ENCODE measurements at regions not wholly inside any gene's neighbourhood (a gene's known extent, or its start where the extent isn't known, plus 50 kb on each side); places are given as distances from the start of the nearest gene placed in this dataset.
A peak's percentile ranks its signal among the peaks of the same experiment; 100 is the strongest.
"Not testable (repeated sequence)": the region's sequence is repeated elsewhere in the genome, so short reads cannot be mapped to it uniquely, and the experiment has no call there.

- H3K27ac Mint-ChIP-seq = no peak overlapping the region
- 95 to 100% methylated on average over 1 of the region's 1 CpG for WGBS, 2 experiments (ENCODE audit: insufficient coverage in 1 of 2, insufficient read length in 1 of 2)
- H3K36me3 ChIP-seq (ENCODE audit: control insufficient read depth, insufficient read depth, low read length) = no peaks in the 10 kb centered on the region
- no peak overlapping the region for H3K4me3 ChIP-seq (ENCODE audit: low read length)
- H3K27ac ChIP-seq (ENCODE audit: low read depth, low read length) = no peak overlapping the region
- peaks cover 39% of the 10 kb centered on the region for H3K9me3 Mint-ChIP-seq
- no peaks in the 10 kb centered on the region for H3K27me3 ChIP-seq (ENCODE audit: control insufficient read depth, insufficient read depth, low read length, poor library complexity, severe bottlenecking)
- H3K4me1 Mint-ChIP-seq = peaks cover 3% of the 10 kb centered on the region
- no peak for DNase-seq
- H3K4me3 Mint-ChIP-seq = no peak overlapping the region
- peaks cover 3% of the 10 kb centered on the region for H3K4me1 ChIP-seq (ENCODE audit: control insufficient read depth, insufficient read depth, low read length)
- H3K9me3 ChIP-seq (ENCODE audit: control insufficient read depth, low read length) = peaks cover 19% of the 10 kb centered on the region
- no peaks in the 10 kb centered on the region for H3K27me3 Mint-ChIP-seq (ENCODE audit: insufficient read depth)
- H3K9ac ChIP-seq (ENCODE audit: extremely low read depth, low read length, poor library complexity, severe bottlenecking) = no peak overlapping the region
- TF ChIP-seq CTCF (conservative IDR thresholded peaks at IDR 0.05) = no peak
- no peaks in the 10 kb centered on the region for H3K36me3 Mint-ChIP-seq (ENCODE audit: low read depth)
These were observed 212.4 kb upstream of the CACNA2D1 start for GRCh38 chr7:82655965-82656364.

GRCh38 chr7:82650095-82650494, 206.5 kb upstream of the CACNA2D1 start:
- not testable (repeated sequence) for H3K27ac Mint-ChIP-seq; H3K9me3 ChIP-seq (ENCODE audit: control insufficient read depth, low read length); H3K27ac ChIP-seq (ENCODE audit: low read depth, low read length); H3K27me3 ChIP-seq (ENCODE audit: control insufficient read depth, insufficient read depth, low read length, poor library complexity, severe bottlenecking); H3K9ac ChIP-seq (ENCODE audit: extremely low read depth, low read length, poor library complexity, severe bottlenecking); H3K36me3 ChIP-seq (ENCODE audit: control insufficient read depth, insufficient read depth, low read length); H3K27me3 Mint-ChIP-seq (ENCODE audit: insufficient read depth); H3K4me3 ChIP-seq (ENCODE audit: low read length); H3K4me1 ChIP-seq (ENCODE audit: control insufficient read depth, insufficient read depth, low read length); H3K36me3 Mint-ChIP-seq (ENCODE audit: low read depth); H3K4me3 Mint-ChIP-seq; DNase-seq; H3K4me1 Mint-ChIP-seq
- 67 to 94% methylated on average over 1 to 10 of the region's 10 CpGs for WGBS, 2 experiments (ENCODE audit: insufficient coverage in 1 of 2, insufficient read length in 1 of 2)
- H3K9me3 Mint-ChIP-seq = peaks cover 46% of the 10 kb centered on the region

- peak; percentile 52 for DNase-seq
- Mint-ChIP-seq H3K9me3 (no peaks in the 10 kb centered on the region), H3K36me3 (ENCODE audit: low read depth) (no peaks in the 10 kb centered on the region), H3K27ac (no peak overlapping the region), H3K4me1 (peaks cover 3% of the 10 kb centered on the region), H3K4me3 (no peak overlapping the region), H3K27me3 (ENCODE audit: insufficient read depth) (no peaks in the 10 kb centered on the region)
- H3K27ac ChIP-seq (ENCODE audit: low read depth, low read length) = no peak overlapping the region
- H3K9me3 ChIP-seq (ENCODE audit: control insufficient read depth, low read length) = no peaks in the 10 kb centered on the region
- 75 to 88% methylated on average over 1 of the region's 1 CpG for WGBS, 2 experiments (ENCODE audit: insufficient coverage in 1 of 2, insufficient read length in 1 of 2)
- no peak overlapping the region for H3K9ac ChIP-seq (ENCODE audit: extremely low read depth, low read length, poor library complexity, severe bottlenecking)
- H3K4me3 ChIP-seq (ENCODE audit: low read length) = no peak overlapping the region
- H3K27me3 ChIP-seq (ENCODE audit: control insufficient read depth, insufficient read depth, low read length, poor library complexity, severe bottlenecking) = no peaks in the 10 kb centered on the region
- TF ChIP-seq CTCF (conservative IDR thresholded peaks at IDR 0.05) = no peak
- H3K4me1 ChIP-seq (ENCODE audit: control insufficient read depth, insufficient read depth, low read length) = no peaks in the 10 kb centered on the region
- H3K36me3 ChIP-seq (ENCODE audit: control insufficient read depth, insufficient read depth, low read length) = no peaks in the 10 kb centered on the region
These were observed 190.0 kb upstream of the CACNA2D1 start for GRCh38 chr7:82633592-82633991.

GRCh38 chr7:82631998-82632397, 188.4 kb upstream of the CACNA2D1 start:
- Histone ChIP-seq H3K9me3 (ENCODE audit: control insufficient read depth, low read length) (no peaks in the 10 kb centered on the region), H3K36me3 (ENCODE audit: control insufficient read depth, insufficient read depth, low read length) (no peaks in the 10 kb centered on the region), H3K9ac (ENCODE audit: extremely low read depth, low read length, poor library complexity, severe bottlenecking) (no peak overlapping the region), H3K4me1 (ENCODE audit: control insufficient read depth, insufficient read depth, low read length) (no peaks in the 10 kb centered on the region), H3K27me3 (ENCODE audit: control insufficient read depth, insufficient read depth, low read length, poor library complexity, severe bottlenecking) (no peaks in the 10 kb centered on the region), H3K4me3 (ENCODE audit: low read length) (no peak overlapping the region), H3K27ac (ENCODE audit: low read depth, low read length) (no peak overlapping the region)
- peaks cover 3% of the 10 kb centered on the region for H3K4me1 Mint-ChIP-seq
- no peak for DNase-seq
- no peaks in the 10 kb centered on the region for H3K27me3 Mint-ChIP-seq (ENCODE audit: insufficient read depth)
- TF ChIP-seq CTCF (conservative IDR thresholded peaks at IDR 0.05) = no peak
- H3K4me3 Mint-ChIP-seq = no peak overlapping the region
- 77 to 86% methylated on average over 1 to 2 of the region's 3 CpGs for WGBS, 2 experiments (ENCODE audit: insufficient coverage in 1 of 2, insufficient read length in 1 of 2)
- no peaks in the 10 kb centered on the region for H3K9me3 Mint-ChIP-seq
- no peaks in the 10 kb centered on the region for H3K36me3 Mint-ChIP-seq (ENCODE audit: low read depth)
- no peak overlapping the region for H3K27ac Mint-ChIP-seq
